Caco-2 (cell line): ENCODE measurements at regions not wholly inside any gene's neighbourhood (a gene's known extent, or its start where the extent isn't known, plus 50 kb on each side); places are given as distances from the start of the nearest gene placed in this dataset.
"Not testable (repeated sequence)": the region's sequence is repeated elsewhere in the genome, so short reads cannot be mapped to it uniquely, and the experiment has no call there.

Experiments
- BruUV-seq: library from RNA; stranded (reverse); fragments of 400-500 nt; replicated peaks from 2 replicates; lab custom pipeline; 2021; lab: Mats Ljungman, UMichigan
- CTCF ChIA-PET: fragments of 300-600 bp; sonication (Branson Sonifier 250); formaldehyde crosslinking; loops from one replicate; lab custom pipeline; 2022; ENCODE audit warnings: antibody characterized with exemption; lab: Charles Lee
- POLR2A ChIA-PET: fragments of 300-600 bp; sonication (Branson Sonifier 250); formaldehyde crosslinking; loops from one replicate; lab custom pipeline; 2022; ENCODE audit warnings: antibody characterized with exemption; lab: Charles Lee
- DNase-seq, 2 experiments: peaks; one replicate each; pipeline versions ENCODE4 v3.0.0 to v3.0.0-alpha.2; 2020 to 2022
- H3K27me3 ChIP-seq: replicated peaks from 2 replicates; pipeline ENCODE4 v1.6.0; 2011; ENCODE audit warnings: low read length; ENCODE audit not compliant: control insufficient read depth, insufficient read depth
- H3K36me3 ChIP-seq: 2 replicates; pipeline ENCODE4 v1.5.1; 2011; ENCODE audit warnings: low read length; ENCODE audit not compliant: control insufficient read depth, insufficient read depth
- H3K4me1 ChIP-seq: fragments of 250-450 bp; sonication (Bioruptor Pico); 2 replicates; pipeline ENCODE4 v1.5.1; 2020; ENCODE audit warnings: mild to moderate bottlenecking
- H3K4me3 ChIP-seq: 2 replicates; pipeline ENCODE4 v1.5.1; 2011; ENCODE audit warnings: low read depth, mild to moderate bottlenecking, control low read depth, low read length
- H3K9me3 ChIP-seq: fragments of 250-450 bp; sonication (Bioruptor Pico); 2 replicates; pipeline ENCODE4 v1.5.1; 2020; ENCODE audit warnings: mild to moderate bottlenecking, moderate library complexity
- H3K27ac Mint-ChIP-seq: one replicate; pipeline ENCODE4 v1.8.0; 2022; ENCODE audit warnings: mixed read lengths; ENCODE audit not compliant: unreplicated experiment
- H3K27me3 Mint-ChIP-seq: one replicate; pipeline ENCODE4 v1.8.0; 2022; ENCODE audit warnings: mixed read lengths; ENCODE audit not compliant: insufficient read depth, unreplicated experiment
- H3K36me3 Mint-ChIP-seq: one replicate; pipeline ENCODE4 v1.8.0; 2022; ENCODE audit warnings: mild to moderate bottlenecking, mixed read lengths; ENCODE audit not compliant: insufficient read depth, unreplicated experiment
- H3K4me1 Mint-ChIP-seq: one replicate; pipeline ENCODE4 v1.8.0; 2022; ENCODE audit warnings: low read depth, mixed read lengths; ENCODE audit not compliant: unreplicated experiment
- H3K4me3 Mint-ChIP-seq: one replicate; pipeline ENCODE4 v1.8.0; 2022; ENCODE audit warnings: mild to moderate bottlenecking, moderate library complexity, mixed read lengths; ENCODE audit not compliant: unreplicated experiment
- H3K9me3 Mint-ChIP-seq: one replicate; pipeline ENCODE4 v1.8.0; 2022; ENCODE audit warnings: mixed read lengths; ENCODE audit not compliant: unreplicated experiment
- intact Hi-C: fragments of 100-400 bp; cut with micrococcal nuclease; formaldehyde crosslinking; loops from one replicate; pipeline ENCODE4 v1.10.0; 2022; ENCODE audit not compliant: unreplicated experiment
- TF ChIP-seq, protein P1 (sequence below), 2 experiments: fragments of 200-600 bp in 1 of 2; IDR thresholded peaks; 1 replicate in 1 of 2; 2 replicates in 1 of 2; pipeline versions ENCODE4 v1.5.1 to v1.8.0; 2011 to 2022; ENCODE audit warnings: antibody characterized with exemption in 1 of 2, control low read depth in 1 of 2, inconsistent platforms in 1 of 2, low read depth in 1 of 2, low read length in 1 of 2, mild to moderate bottlenecking in 1 of 2, moderate library complexity in 1 of 2; ENCODE audit not compliant: insufficient read depth in 1 of 2, severe bottlenecking in 1 of 2, unreplicated experiment in 1 of 2

DNA sequence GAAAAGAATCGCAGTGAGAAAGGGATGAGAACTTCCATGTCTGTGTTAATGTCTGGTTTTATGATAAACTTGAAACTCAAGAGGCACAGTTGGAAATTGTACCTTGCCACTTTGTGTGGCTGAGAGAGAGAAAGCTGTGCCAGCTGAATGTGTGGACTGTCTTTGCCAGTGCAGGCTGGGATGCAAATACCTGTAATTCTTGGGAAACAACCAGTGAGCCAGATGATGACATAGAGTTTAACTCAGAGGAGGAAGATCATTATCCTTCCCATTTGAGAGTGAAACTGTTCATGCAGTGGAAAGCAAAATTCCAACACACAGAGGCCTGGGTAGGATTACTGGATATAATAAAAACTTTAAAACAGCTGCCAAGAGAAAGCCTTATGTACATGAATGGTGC, 141.5 kb upstream of the NPAP1 start:
- H3K4me3 Mint-ChIP-seq, H3K27me3 Mint-ChIP-seq, intact Hi-C loops, H3K4me1 Mint-ChIP-seq, H3K4me1 ChIP-seq, H3K27me3 ChIP-seq, H3K36me3 Mint-ChIP-seq, DNase-seq, H3K27ac Mint-ChIP-seq, H3K9me3 ChIP-seq, H3K9me3 Mint-ChIP-seq, BruUV-seq, H3K4me3 ChIP-seq, POLR2A ChIA-PET, CTCF ChIA-PET, H3K36me3 ChIP-seq: not testable (repeated sequence)

DNA sequence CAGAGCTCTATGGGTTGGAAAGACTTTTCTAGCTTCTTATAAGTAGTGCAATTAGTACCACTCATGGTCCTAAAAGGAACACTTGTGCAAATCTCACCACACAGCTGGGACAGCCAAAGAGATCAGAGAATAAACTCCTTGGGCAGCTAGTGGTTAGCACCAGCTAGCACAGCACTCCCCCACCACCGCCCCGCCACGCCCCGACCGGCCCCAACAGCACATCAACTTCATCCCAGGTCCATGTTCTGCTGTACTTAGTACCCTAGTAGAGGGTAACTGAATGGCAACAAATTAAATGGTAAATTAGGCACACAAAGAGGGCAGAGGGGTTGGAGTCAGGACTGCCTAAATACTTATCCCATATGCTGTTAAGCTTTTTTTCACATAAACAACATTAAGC, 118.3 kb upstream of the NPAP1 start:
- not testable (repeated sequence) for H3K4me1 Mint-ChIP-seq, H3K9me3 Mint-ChIP-seq, H3K4me3 Mint-ChIP-seq

DNA sequence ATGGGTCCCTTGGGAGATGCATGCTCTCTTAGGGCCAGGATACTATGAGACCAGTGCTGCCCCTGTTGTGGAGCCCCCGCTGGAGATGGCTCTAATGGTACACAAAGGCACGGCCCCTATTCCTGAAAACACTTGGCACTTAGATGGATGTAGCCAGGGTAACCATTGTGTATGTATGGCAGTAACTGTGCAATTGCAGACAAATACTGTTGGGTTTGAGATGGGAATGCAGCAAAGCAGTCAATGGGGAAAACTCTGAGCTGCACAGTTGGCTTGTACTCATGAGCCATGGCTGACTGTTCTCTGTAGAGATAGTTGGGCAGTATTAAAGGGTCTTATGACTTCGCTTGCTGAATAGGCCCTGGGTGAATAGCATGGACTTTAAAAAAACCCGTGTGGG, 67.9 kb upstream of the NPAP1 start:
- H3K36me3 ChIP-seq: no peaks in the 10 kb centered on the region
- BruUV-seq: no TSS peak
- H3K27me3 ChIP-seq: no peaks in the 10 kb centered on the region
- H3K27ac Mint-ChIP-seq: no peak overlapping the region
- no peak overlapping the region for H3K4me3 ChIP-seq
- no peaks in the 10 kb centered on the region for H3K4me1 ChIP-seq
- intact Hi-C loops: no loop called here
- H3K4me1 Mint-ChIP-seq: no peaks in the 10 kb centered on the region
- POLR2A ChIA-PET: no interaction called here
- H3K4me3 Mint-ChIP-seq: no peak overlapping the region
- TF ChIP-seq, protein P1, sequence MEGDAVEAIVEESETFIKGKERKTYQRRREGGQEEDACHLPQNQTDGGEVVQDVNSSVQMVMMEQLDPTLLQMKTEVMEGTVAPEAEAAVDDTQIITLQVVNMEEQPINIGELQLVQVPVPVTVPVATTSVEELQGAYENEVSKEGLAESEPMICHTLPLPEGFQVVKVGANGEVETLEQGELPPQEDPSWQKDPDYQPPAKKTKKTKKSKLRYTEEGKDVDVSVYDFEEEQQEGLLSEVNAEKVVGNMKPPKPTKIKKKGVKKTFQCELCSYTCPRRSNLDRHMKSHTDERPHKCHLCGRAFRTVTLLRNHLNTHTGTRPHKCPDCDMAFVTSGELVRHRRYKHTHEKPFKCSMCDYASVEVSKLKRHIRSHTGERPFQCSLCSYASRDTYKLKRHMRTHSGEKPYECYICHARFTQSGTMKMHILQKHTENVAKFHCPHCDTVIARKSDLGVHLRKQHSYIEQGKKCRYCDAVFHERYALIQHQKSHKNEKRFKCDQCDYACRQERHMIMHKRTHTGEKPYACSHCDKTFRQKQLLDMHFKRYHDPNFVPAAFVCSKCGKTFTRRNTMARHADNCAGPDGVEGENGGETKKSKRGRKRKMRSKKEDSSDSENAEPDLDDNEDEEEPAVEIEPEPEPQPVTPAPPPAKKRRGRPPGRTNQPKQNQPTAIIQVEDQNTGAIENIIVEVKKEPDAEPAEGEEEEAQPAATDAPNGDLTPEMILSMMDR (IDR thresholded peaks at IDR 0.05; ENCODE audit: insufficient read depth in 1 of 2, low read depth in 1 of 2, low read length in 1 of 2, severe bottlenecking in 1 of 2, unreplicated experiment in 1 of 2): no peak
- H3K9me3 Mint-ChIP-seq: peaks cover 9% of the 10 kb centered on the region
- H3K27me3 Mint-ChIP-seq: no peaks in the 10 kb centered on the region
- no peaks in the 10 kb centered on the region for H3K36me3 Mint-ChIP-seq
- CTCF ChIA-PET: no interaction called here
- DNase-seq: no peak
- no peaks in the 10 kb centered on the region; the same call in 1 of the 2 replicates for H3K9me3 ChIP-seq

More for the DNA sequence above, 118.3 kb upstream of the NPAP1 start:
- H3K27me3 ChIP-seq, H3K27me3 Mint-ChIP-seq, BruUV-seq, intact Hi-C loops, H3K9me3 ChIP-seq, POLR2A ChIA-PET, DNase-seq, H3K27ac Mint-ChIP-seq, CTCF ChIA-PET, H3K4me1 ChIP-seq, H3K36me3 Mint-ChIP-seq, H3K36me3 ChIP-seq, H3K4me3 ChIP-seq: not testable (repeated sequence)

DNA sequence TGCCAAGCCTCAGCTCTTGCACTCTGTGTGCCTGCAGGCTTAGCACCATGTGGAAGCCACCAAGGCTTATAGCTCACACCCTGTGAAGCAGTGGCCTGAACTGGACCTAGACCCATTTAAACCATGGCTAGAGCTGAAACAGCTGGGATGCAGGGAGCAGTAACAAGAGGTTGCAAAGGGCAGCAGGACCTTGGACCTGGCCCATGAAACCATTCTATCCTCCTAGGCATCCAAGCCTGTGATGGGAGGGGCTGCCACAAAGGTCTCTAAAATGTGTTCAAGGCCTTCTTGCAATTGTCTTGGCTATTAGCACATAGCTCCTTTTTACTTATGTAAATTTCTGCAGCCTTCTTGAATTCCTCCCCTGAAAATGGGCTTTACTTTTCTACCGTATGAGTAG, 57.9 kb upstream of the NPAP1 start:
- CTCF ChIA-PET: no interaction called here

More for the DNA sequence above, 57.9 kb upstream of the NPAP1 start:
- H3K4me3 ChIP-seq: no peak overlapping the region
- BruUV-seq: no TSS peak
- no peaks in the 10 kb centered on the region for H3K27me3 Mint-ChIP-seq
- H3K9me3 Mint-ChIP-seq: peaks cover 43% of the 10 kb centered on the region
- TF ChIP-seq, protein P1 (IDR thresholded peaks at IDR 0.05; ENCODE audit: insufficient read depth in 1 of 2, low read depth in 1 of 2, low read length in 1 of 2, severe bottlenecking in 1 of 2, unreplicated experiment in 1 of 2): no peak
- intact Hi-C loops: no loop called here
- H3K27me3 ChIP-seq: no peaks in the 10 kb centered on the region
- POLR2A ChIA-PET: no interaction called here
- H3K9me3 ChIP-seq: peaks cover 13% of the 10 kb centered on the region
- no peak overlapping the region for H3K27ac Mint-ChIP-seq
- no peaks in the 10 kb centered on the region for H3K4me1 Mint-ChIP-seq
- no peak overlapping the region for H3K4me3 Mint-ChIP-seq
- H3K36me3 ChIP-seq: no peaks in the 10 kb centered on the region
- no peaks in the 10 kb centered on the region for H3K36me3 Mint-ChIP-seq
- no peak for DNase-seq
- H3K4me1 ChIP-seq: no peaks in the 10 kb centered on the region
